GM23338 (cell line): ENCODE measurements at regions not wholly inside any gene's neighbourhood (a gene's known extent, or its start where the extent isn't known, plus 50 kb on each side); places are given as distances from the start of the nearest gene placed in this dataset.

ENCODE experiments used
- POLR2AphosphoS5 ChIP-seq: IDR thresholded peaks from 2 replicates; pipeline ENCODE4 v1.6.1; 2016; ENCODE audit warnings: antibody characterized with exemption, low read depth
- TF ChIP-seq, protein P1 (sequence below), 2 experiments: fragments of 200-600 bp in 1 of 2; sonication (generic) in 1 of 2; conservative IDR thresholded peaks; 2 replicates each; pipeline versions ENCODE4 v1.5.1 to v1.6.1; 2016 to 2017; ENCODE audit warnings: antibody characterized with exemption in 2 of 2, low read depth in 2 of 2, mild to moderate bottlenecking in 2 of 2, moderate library complexity in 1 of 2
- TF ChIP-seq, protein P2 (sequence below): IDR thresholded peaks from one replicate; pipeline ENCODE4 v1.6.1; 2018; ENCODE audit warnings: antibody characterized with exemption; ENCODE audit not compliant: unreplicated experiment

DNA sequence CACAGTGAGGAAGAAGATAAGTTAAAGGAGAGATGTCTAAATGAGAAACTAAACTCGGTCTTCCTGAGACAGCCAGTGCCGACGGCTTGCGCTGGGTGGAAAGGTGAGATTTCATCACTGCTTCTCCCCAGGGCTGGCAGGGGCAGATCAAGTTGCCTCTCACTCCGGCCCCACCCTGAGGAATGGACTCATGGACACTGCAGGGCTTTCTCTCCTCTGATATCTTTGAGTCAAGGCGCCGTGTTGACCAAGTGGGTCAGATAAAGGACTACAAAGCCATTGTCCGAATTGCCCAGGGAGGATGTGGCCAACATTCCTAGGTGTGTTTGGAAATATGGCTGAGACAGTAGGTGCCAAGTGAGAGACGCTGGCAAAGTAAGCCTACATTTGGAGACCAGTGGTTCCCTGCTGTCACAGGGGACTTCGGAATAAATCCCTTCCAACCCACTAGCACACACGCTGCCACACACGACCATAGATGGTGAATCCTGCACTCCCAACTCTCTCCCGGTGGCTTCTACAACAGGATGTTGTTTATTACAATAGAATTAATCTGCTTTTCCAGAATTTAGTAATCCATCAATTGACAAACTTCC is 156.5 kb upstream of the TSC22D1 start:
- TF ChIP-seq, protein P1, sequence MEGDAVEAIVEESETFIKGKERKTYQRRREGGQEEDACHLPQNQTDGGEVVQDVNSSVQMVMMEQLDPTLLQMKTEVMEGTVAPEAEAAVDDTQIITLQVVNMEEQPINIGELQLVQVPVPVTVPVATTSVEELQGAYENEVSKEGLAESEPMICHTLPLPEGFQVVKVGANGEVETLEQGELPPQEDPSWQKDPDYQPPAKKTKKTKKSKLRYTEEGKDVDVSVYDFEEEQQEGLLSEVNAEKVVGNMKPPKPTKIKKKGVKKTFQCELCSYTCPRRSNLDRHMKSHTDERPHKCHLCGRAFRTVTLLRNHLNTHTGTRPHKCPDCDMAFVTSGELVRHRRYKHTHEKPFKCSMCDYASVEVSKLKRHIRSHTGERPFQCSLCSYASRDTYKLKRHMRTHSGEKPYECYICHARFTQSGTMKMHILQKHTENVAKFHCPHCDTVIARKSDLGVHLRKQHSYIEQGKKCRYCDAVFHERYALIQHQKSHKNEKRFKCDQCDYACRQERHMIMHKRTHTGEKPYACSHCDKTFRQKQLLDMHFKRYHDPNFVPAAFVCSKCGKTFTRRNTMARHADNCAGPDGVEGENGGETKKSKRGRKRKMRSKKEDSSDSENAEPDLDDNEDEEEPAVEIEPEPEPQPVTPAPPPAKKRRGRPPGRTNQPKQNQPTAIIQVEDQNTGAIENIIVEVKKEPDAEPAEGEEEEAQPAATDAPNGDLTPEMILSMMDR (conservative IDR thresholded peaks at IDR 0.05; ENCODE audit: low read depth in 2 of 2): no peak
- TF ChIP-seq, protein P2, sequence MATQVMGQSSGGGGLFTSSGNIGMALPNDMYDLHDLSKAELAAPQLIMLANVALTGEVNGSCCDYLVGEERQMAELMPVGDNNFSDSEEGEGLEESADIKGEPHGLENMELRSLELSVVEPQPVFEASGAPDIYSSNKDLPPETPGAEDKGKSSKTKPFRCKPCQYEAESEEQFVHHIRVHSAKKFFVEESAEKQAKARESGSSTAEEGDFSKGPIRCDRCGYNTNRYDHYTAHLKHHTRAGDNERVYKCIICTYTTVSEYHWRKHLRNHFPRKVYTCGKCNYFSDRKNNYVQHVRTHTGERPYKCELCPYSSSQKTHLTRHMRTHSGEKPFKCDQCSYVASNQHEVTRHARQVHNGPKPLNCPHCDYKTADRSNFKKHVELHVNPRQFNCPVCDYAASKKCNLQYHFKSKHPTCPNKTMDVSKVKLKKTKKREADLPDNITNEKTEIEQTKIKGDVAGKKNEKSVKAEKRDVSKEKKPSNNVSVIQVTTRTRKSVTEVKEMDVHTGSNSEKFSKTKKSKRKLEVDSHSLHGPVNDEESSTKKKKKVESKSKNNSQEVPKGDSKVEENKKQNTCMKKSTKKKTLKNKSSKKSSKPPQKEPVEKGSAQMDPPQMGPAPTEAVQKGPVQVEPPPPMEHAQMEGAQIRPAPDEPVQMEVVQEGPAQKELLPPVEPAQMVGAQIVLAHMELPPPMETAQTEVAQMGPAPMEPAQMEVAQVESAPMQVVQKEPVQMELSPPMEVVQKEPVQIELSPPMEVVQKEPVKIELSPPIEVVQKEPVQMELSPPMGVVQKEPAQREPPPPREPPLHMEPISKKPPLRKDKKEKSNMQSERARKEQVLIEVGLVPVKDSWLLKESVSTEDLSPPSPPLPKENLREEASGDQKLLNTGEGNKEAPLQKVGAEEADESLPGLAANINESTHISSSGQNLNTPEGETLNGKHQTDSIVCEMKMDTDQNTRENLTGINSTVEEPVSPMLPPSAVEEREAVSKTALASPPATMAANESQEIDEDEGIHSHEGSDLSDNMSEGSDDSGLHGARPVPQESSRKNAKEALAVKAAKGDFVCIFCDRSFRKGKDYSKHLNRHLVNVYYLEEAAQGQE: no peak
- no peak for TF ChIP-seq POLR2AphosphoS5
